ENCODE measurements at regions not wholly inside any gene's neighbourhood (a gene's known extent, or its start where the extent isn't known, plus 50 kb on each side); places are given as distances from the start of the nearest gene placed in this dataset.

DNA sequence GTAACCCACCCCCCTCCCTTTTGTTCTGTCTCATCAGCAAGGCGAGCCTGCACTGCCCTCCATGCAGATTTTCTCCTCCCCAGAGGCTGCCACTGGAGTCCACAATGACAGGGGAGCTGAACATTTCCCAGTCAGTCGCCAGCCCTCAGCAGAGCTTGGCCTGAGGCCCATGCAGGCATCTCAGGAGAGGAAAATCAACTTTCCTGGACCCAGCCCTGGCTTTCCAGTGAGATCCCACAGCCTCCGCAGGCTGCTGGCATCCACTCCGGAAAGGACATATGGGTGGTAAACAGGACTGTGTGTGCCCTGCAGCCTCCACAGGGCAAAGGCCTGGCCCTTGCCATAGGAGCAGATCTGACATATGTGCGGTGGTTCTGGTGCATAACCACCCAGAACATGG is 253.8 kb downstream of the TNS1 start:
- in situ Hi-C loops (cut with MboI), result no loop called here
- no peak for ATAC-seq
- WGBS (ENCODE audit: insufficient coverage, insufficient replicate concordance, low lambda C conversion rate, missing lambda C conversion rate), result 25% methylated on average over 5 of the region's 5 CpGs
- Histone ChIP-seq H3K27me3 (replicated peaks in 1 of 2; ENCODE audit: control insufficient read depth in 2 of 2, insufficient read depth in 2 of 2, low read length in 1 of 2) (peaks cover 0 to 3% of the 10 kb centered on the region in 2 experiments; a peak in 2 of 4 replicates), H3K36me3 (ENCODE audit: control insufficient read depth in 2 of 2, insufficient read depth in 2 of 2, low read length in 1 of 2) (no peaks in the 10 kb centered on the region), H3K27ac (ENCODE audit: control insufficient read depth, insufficient read depth) (no peak overlapping the region), H3K4me3 (no peak overlapping the region), H3K4me1 (ENCODE audit: control insufficient read depth, insufficient read depth, low read length) (no peaks in the 10 kb centered on the region), H3K9me3 (replicated peaks; ENCODE audit: control insufficient read depth, insufficient read depth, low read length) (no peaks in the 10 kb centered on the region), H2AFZ (ENCODE audit: control insufficient read depth, low read depth, low read length) (no peak overlapping the region), H3K9ac (ENCODE audit: control insufficient read depth, insufficient read depth, low read length) (no peak overlapping the region), H4K20me1 (ENCODE audit: control insufficient read depth, insufficient read depth) (no peaks in the 10 kb centered on the region), H3K4me2 (ENCODE audit: control insufficient read depth, insufficient read depth) (no peak overlapping the region), H3K79me2 (ENCODE audit: control insufficient read depth, insufficient read depth, low read length) (no peaks in the 10 kb centered on the region)
- intact Hi-C loops (cut with micrococcal nuclease; ENCODE audit: unreplicated experiment), result no loop called here
- CTCF ChIA-PET, result no interaction called here
- POLR2A ChIA-PET, result interaction anchor here (0.5 kb wide), 1 partner anchor 23 kb away, joined by 3 read pairs; no protein-coding TSS in a partner anchor
- SMC1A ChIA-PET (ENCODE audit: uncharacterized antibody, unreplicated experiment), result no interaction called here
- no peak for DNase-seq (ENCODE audit: low read depth, low spot score)
- no peak for FAIRE-seq
- RAD21 ChIA-PET (ENCODE audit: unreplicated experiment), result no interaction called here
- no TSS peak for BruUV-seq (replicated peaks)
- TF ChIP-seq KLF5 (IDR thresholded peaks at IDR 0.05; ENCODE audit: partially characterized antibody) (no peak), TAF1 (IDR thresholded peaks at IDR 0.05; ENCODE audit: borderline replicate concordance, low read depth, low read length) (no peak), POLR2AphosphoS2 (IDR thresholded peaks at IDR 0.05; ENCODE audit: low read depth, low read length) (no peak), SIX5 (IDR thresholded peaks at IDR 0.05; ENCODE audit: low read depth, low read length, severe bottlenecking) (no peak), RELB (IDR thresholded peaks at IDR 0.05; ENCODE audit: low read depth) (no peak), USF2 (IDR thresholded peaks at IDR 0.05; ENCODE audit: borderline replicate concordance, low read depth, low read length) (no peak), TCF7 (IDR thresholded peaks at IDR 0.05; ENCODE audit: borderline replicate concordance) (no peak), PRDM15 (CRISPR knock-in tag; IDR thresholded peaks at IDR 0.05) (no peak), HDAC6 (IDR thresholded peaks at IDR 0.05; ENCODE audit: unreplicated experiment) (no peak), E2F4 (IDR thresholded peaks at IDR 0.05; ENCODE audit: low read depth, low read length) (no peak), KDM1A (IDR thresholded peaks at IDR 0.05; ENCODE audit: borderline replicate concordance) (no peak), HCFC1 (IDR thresholded peaks at IDR 0.05; ENCODE audit: low read length) (no peak), SMC3 (IDR thresholded peaks at IDR 0.05; ENCODE audit: borderline replicate concordance, low read length) (no peak)
- TF ChIP-seq, protein P1, sequence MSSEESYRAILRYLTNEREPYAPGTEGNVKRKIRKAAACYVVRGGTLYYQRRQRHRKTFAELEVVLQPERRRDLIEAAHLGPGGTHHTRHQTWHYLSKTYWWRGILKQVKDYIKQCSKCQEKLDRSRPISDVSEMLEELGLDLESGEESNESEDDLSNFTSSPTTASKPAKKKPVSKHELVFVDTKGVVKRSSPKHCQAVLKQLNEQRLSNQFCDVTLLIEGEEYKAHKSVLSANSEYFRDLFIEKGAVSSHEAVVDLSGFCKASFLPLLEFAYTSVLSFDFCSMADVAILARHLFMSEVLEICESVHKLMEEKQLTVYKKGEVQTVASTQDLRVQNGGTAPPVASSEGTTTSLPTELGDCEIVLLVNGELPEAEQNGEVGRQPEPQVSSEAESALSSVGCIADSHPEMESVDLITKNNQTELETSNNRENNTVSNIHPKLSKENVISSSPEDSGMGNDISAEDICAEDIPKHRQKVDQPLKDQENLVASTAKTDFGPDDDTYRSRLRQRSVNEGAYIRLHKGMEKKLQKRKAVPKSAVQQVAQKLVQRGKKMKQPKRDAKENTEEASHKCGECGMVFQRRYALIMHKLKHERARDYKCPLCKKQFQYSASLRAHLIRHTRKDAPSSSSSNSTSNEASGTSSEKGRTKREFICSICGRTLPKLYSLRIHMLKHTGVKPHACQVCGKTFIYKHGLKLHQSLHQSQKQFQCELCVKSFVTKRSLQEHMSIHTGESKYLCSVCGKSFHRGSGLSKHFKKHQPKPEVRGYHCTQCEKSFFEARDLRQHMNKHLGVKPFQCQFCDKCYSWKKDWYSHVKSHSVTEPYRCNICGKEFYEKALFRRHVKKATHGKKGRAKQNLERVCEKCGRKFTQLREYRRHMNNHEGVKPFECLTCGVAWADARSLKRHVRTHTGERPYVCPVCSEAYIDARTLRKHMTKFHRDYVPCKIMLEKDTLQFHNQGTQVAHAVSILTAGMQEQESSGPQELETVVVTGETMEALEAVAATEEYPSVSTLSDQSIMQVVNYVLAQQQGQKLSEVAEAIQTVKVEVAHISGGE (CRISPR knock-in tag; IDR thresholded peaks at IDR 0.05), result no peak

All from GM12878 (cell line).